ENCODE measurements at regions not wholly inside any gene's neighbourhood (a gene's known extent, or its start where the extent isn't known, plus 50 kb on each side); places are given as distances from the start of the nearest gene placed in this dataset.

DNA sequence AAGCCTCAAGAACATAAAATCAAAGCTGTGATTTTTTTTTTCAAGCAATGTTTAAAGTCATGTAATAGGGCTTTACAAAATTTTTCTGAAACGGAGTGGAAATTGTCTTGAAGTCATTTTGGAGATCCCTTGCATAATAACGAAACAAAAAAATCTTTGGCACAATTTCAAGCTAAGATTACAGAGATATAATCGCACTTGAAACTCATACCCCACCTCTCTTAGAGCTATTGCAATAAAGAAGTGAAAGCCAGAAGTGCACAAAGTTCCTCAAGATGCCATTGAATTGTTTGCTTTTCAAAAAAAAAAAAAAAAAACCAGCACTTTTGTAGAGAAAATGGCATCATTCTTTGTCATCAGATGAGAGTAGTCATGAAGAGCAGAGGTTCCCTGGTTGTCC lies 152.3 kb downstream of the PAX3 start:
- Histone ChIP-seq H3K4me1 (ENCODE audit: control insufficient read depth, extremely low read depth, insufficient read depth, low read length) (peaks cover 10% of the 10 kb centered on the region), H4K20me1 (ENCODE audit: control insufficient read depth, extremely low read depth, insufficient read depth, low read length) (no peaks in the 10 kb centered on the region), H3K36me3 (ENCODE audit: control insufficient read depth in 2 of 2, extremely low read depth in 1 of 2, insufficient read depth in 2 of 2, low read length in 2 of 2) (no peaks in the 10 kb centered on the region), H3K27me3 (ENCODE audit: control insufficient read depth, extremely low read depth, insufficient read depth, low read length) (no peaks in the 10 kb centered on the region), H3K9me3 (ENCODE audit: control insufficient read depth, low read depth, low read length) (no peaks in the 10 kb centered on the region), H3K9me1 (ENCODE audit: control insufficient read depth, extremely low read depth, insufficient read depth, low read length) (no peaks in the 10 kb centered on the region), H2AFZ (ENCODE audit: control insufficient read depth, low read length) (no peak overlapping the region), H3K9ac (ENCODE audit: control insufficient read depth, extremely low read depth, insufficient read depth, low read length) (no peak overlapping the region), H3K4me2 (ENCODE audit: control insufficient read depth, extremely low read depth, insufficient read depth, low read depth, low read length) (no peak overlapping the region), H3K79me2 (ENCODE audit: control insufficient read depth, insufficient read depth, low read length) (no peaks in the 10 kb centered on the region), H3K4me3 (ENCODE audit: control insufficient read depth in 2 of 3, extremely low read depth in 1 of 3, insufficient read depth in 2 of 3, low read depth in 1 of 3, low read length in 3 of 3) (no peak overlapping the region), H3K27ac (ENCODE audit: control insufficient read depth, insufficient read depth, low read length) (no peak overlapping the region)
- FAIRE-seq (no peak), DNase-seq (ENCODE audit: low read depth, low spot score) (no peak)
- TF ChIP-seq, protein P1, sequence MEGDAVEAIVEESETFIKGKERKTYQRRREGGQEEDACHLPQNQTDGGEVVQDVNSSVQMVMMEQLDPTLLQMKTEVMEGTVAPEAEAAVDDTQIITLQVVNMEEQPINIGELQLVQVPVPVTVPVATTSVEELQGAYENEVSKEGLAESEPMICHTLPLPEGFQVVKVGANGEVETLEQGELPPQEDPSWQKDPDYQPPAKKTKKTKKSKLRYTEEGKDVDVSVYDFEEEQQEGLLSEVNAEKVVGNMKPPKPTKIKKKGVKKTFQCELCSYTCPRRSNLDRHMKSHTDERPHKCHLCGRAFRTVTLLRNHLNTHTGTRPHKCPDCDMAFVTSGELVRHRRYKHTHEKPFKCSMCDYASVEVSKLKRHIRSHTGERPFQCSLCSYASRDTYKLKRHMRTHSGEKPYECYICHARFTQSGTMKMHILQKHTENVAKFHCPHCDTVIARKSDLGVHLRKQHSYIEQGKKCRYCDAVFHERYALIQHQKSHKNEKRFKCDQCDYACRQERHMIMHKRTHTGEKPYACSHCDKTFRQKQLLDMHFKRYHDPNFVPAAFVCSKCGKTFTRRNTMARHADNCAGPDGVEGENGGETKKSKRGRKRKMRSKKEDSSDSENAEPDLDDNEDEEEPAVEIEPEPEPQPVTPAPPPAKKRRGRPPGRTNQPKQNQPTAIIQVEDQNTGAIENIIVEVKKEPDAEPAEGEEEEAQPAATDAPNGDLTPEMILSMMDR (optimal IDR thresholded peaks at IDR 0.05 in 1 of 3, IDR thresholded peaks at IDR 0.05 in 1 of 3, conservative IDR thresholded peaks at IDR 0.05 in 1 of 3; ENCODE audit: extremely low read depth in 1 of 3, insufficient read depth in 2 of 3, low read length in 3 of 3), result no peak
- no peak for TF ChIP-seq EZH2 (IDR thresholded peaks at IDR 0.05; ENCODE audit: low read length)
- dilution Hi-C loops (cut with MboI; ENCODE audit: extremely low pct_ligation_motif_present, low sequenced_read_pairs), result no loop called here

DNA sequence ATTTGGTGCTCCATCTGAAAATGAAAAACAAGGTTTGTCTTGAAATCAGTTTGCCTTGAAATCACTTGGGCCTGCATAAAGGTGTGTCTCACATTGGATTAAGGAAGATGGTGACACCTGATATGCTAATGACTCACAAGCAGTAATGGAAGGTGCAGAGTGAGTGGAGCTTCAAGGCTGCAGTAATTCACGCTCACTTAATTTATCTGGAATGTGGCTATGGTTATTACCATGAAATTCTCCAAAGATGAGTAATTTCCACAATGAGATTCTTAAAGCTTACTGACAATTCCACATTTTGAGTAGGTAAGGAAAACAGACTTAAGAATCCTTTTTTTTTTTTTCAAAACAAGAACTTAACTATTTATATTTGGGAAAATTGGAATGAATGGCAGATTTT lies 156.8 kb downstream of the PAX3 start:
- Histone ChIP-seq H3K27ac (ENCODE audit: control insufficient read depth, insufficient read depth, low read length) (no peak overlapping the region), H4K20me1 (ENCODE audit: control insufficient read depth, extremely low read depth, insufficient read depth, low read length) (no peaks in the 10 kb centered on the region), H3K4me2 (ENCODE audit: control insufficient read depth, extremely low read depth, insufficient read depth, low read depth, low read length) (peak overlapping the region; percentile 3), H3K9ac (ENCODE audit: control insufficient read depth, extremely low read depth, insufficient read depth, low read length) (no peak overlapping the region), H2AFZ (ENCODE audit: control insufficient read depth, low read length) (no peak overlapping the region), H3K9me1 (ENCODE audit: control insufficient read depth, extremely low read depth, insufficient read depth, low read length) (no peaks in the 10 kb centered on the region), H3K27me3 (ENCODE audit: control insufficient read depth, extremely low read depth, insufficient read depth, low read length) (no peaks in the 10 kb centered on the region), H3K4me1 (ENCODE audit: control insufficient read depth, extremely low read depth, insufficient read depth, low read length) (peaks cover 14% of the 10 kb centered on the region), H3K4me3 (ENCODE audit: control insufficient read depth in 2 of 3, extremely low read depth in 1 of 3, insufficient read depth in 2 of 3, low read depth in 1 of 3, low read length in 3 of 3) (no peak overlapping the region), H3K36me3 (ENCODE audit: control insufficient read depth in 2 of 2, extremely low read depth in 1 of 2, insufficient read depth in 2 of 2, low read length in 2 of 2) (no peaks in the 10 kb centered on the region), H3K9me3 (ENCODE audit: control insufficient read depth, low read depth, low read length) (no peaks in the 10 kb centered on the region), H3K79me2 (ENCODE audit: control insufficient read depth, insufficient read depth, low read length) (no peaks in the 10 kb centered on the region)
- dilution Hi-C loops (cut with MboI; ENCODE audit: extremely low pct_ligation_motif_present, low sequenced_read_pairs), result no loop called here
- FAIRE-seq (peak; percentile 94), DNase-seq (ENCODE audit: low read depth, low spot score) (peak; percentile 72)
- TF ChIP-seq, protein P1 (optimal IDR thresholded peaks at IDR 0.05 in 1 of 3, IDR thresholded peaks at IDR 0.05 in 1 of 3, conservative IDR thresholded peaks at IDR 0.05 in 1 of 3; ENCODE audit: extremely low read depth in 1 of 3, insufficient read depth in 2 of 3, low read length in 3 of 3), result no peak
- TF ChIP-seq EZH2 (IDR thresholded peaks at IDR 0.05; ENCODE audit: low read length), result no peak

All from keratinocyte (primary cell).